ENCODE measurements at regions not wholly inside any gene's neighbourhood (a gene's known extent, or its start where the extent isn't known, plus 50 kb on each side); places are given as distances from the start of the nearest gene placed in this dataset.

GRCh38 chr2:234608946-234609345 lies 112.1 kb upstream of the ARL4C start:
- no peak for TF ChIP-seq CTCF (IDR thresholded peaks at IDR 0.05; ENCODE audit: insufficient read depth, low read depth, low read length, missing control alignments)
- no peak overlapping the region for H3K4me3 ChIP-seq (ENCODE audit: low read length)
- DNase-seq (ENCODE audit: low read depth): no peak

- no peak for DNase-seq (ENCODE audit: low read depth)
- no peak for TF ChIP-seq CTCF (IDR thresholded peaks at IDR 0.05; ENCODE audit: insufficient read depth, low read depth, low read length, missing control alignments)
- H3K4me3 ChIP-seq (ENCODE audit: low read length): no peak overlapping the region
Observed at GRCh38 chr2:234607691-234608090, 110.8 kb upstream of the ARL4C start.

GRCh38 chr2:234606896-234607295 lies 110.0 kb upstream of the ARL4C start:
- DNase-seq (ENCODE audit: low read depth): no peak
- TF ChIP-seq CTCF (IDR thresholded peaks at IDR 0.05; ENCODE audit: insufficient read depth, low read depth, low read length, missing control alignments): no peak
- no peak overlapping the region for H3K4me3 ChIP-seq (ENCODE audit: low read length)

- no peak for DNase-seq (ENCODE audit: low read depth)
- TF ChIP-seq CTCF (IDR thresholded peaks at IDR 0.05; ENCODE audit: insufficient read depth, low read depth, low read length, missing control alignments): no peak
- no peak overlapping the region for H3K4me3 ChIP-seq (ENCODE audit: low read length)
Observed at GRCh38 chr2:234603619-234604018, 106.7 kb upstream of the ARL4C start.

- DNase-seq (ENCODE audit: low read depth): no peak
- H3K4me3 ChIP-seq (ENCODE audit: low read length): no peak overlapping the region
- no peak for TF ChIP-seq CTCF (IDR thresholded peaks at IDR 0.05; ENCODE audit: insufficient read depth, low read depth, low read length, missing control alignments)
Observed at GRCh38 chr2:234601213-234601612, 104.3 kb upstream of the ARL4C start.

- no peak overlapping the region for H3K4me3 ChIP-seq (ENCODE audit: low read length)
- DNase-seq (ENCODE audit: low read depth): no peak
- TF ChIP-seq CTCF (IDR thresholded peaks at IDR 0.05; ENCODE audit: insufficient read depth, low read depth, low read length, missing control alignments): no peak
Observed at GRCh38 chr2:234597576-234597861, 100.6 kb upstream of the ARL4C start.

GRCh38 chr2:234596696-234597575 lies 100.1 kb upstream of the ARL4C start:
- no peak for TF ChIP-seq CTCF (IDR thresholded peaks at IDR 0.05; ENCODE audit: insufficient read depth, low read depth, low read length, missing control alignments)
- DNase-seq (ENCODE audit: low read depth): no peak
- no peak overlapping the region for H3K4me3 ChIP-seq (ENCODE audit: low read length)
